DND-41 (cell line): ENCODE measurements at regions not wholly inside any gene's neighbourhood (a gene's known extent, or its start where the extent isn't known, plus 50 kb on each side); places are given as distances from the start of the nearest gene placed in this dataset.

ENCODE experiments used
- CTCF ChIP-seq: IDR thresholded peaks from 2 replicates; pipeline ENCODE4 v1.5.1; 2012; ENCODE audit warnings: borderline replicate concordance, low read length, moderate library complexity, mild to moderate bottlenecking; ENCODE audit not compliant: poor library complexity, severe bottlenecking; ENCODE audit errors: extremely low read depth
- EZH2 ChIP-seq: IDR thresholded peaks from 3 replicates; pipeline ENCODE4 v1.6.1; 2012; ENCODE audit warnings: borderline replicate concordance, low read depth, mild to moderate bottlenecking, moderate library complexity, low read length, inconsistent platforms; ENCODE audit not compliant: severe bottlenecking

- TF ChIP-seq CTCF (no peak), EZH2 (no peak)
Observed at GRCh38 chr7:46558482-46559193, 637.6 kb upstream of the IGFBP3 start.
